ENCODE measurements at regions not wholly inside any gene's neighbourhood (a gene's known extent, or its start where the extent isn't known, plus 50 kb on each side); places are given as distances from the start of the nearest gene placed in this dataset.

GRCh38 chr16:9199751-9200150 lies 108.3 kb downstream of the HAPSTR1 start:
- TF ChIP-seq CTCF (IDR thresholded peaks at IDR 0.05) (no peak), REST (IDR thresholded peaks at IDR 0.05; ENCODE audit: insufficient read depth in 1 of 2, low read depth in 2 of 2, low read length in 1 of 2) (no peak), POLR2AphosphoS5 (IDR thresholded peaks at IDR 0.05; ENCODE audit: low read depth, low read length) (no peak)
